HFF-Myc (cell line): ENCODE measurements at regions not wholly inside any gene's neighbourhood (a gene's known extent, or its start where the extent isn't known, plus 50 kb on each side); places are given as distances from the start of the nearest gene placed in this dataset.
A peak's percentile ranks its signal among the peaks of the same experiment; 100 is the strongest.

Source experiments
- DNase-seq: peaks from one replicate; pipeline ENCODE4 v3.0.0-alpha.2; 2011; ENCODE audit warnings: low read depth; ENCODE audit errors: extremely low read depth
- H3K4me3 ChIP-seq: replicated peaks from 2 replicates; pipeline ENCODE4 v1.5.1; 2011; ENCODE audit warnings: low read depth, mild to moderate bottlenecking, control low read depth, low read length
- TF ChIP-seq, protein P1 (sequence below): IDR thresholded peaks from 2 replicates; pipeline ENCODE4 v1.5.1; 2012; ENCODE audit warnings: mild to moderate bottlenecking, low read depth, low read length, control low read depth; ENCODE audit errors: missing control alignments

DNA sequence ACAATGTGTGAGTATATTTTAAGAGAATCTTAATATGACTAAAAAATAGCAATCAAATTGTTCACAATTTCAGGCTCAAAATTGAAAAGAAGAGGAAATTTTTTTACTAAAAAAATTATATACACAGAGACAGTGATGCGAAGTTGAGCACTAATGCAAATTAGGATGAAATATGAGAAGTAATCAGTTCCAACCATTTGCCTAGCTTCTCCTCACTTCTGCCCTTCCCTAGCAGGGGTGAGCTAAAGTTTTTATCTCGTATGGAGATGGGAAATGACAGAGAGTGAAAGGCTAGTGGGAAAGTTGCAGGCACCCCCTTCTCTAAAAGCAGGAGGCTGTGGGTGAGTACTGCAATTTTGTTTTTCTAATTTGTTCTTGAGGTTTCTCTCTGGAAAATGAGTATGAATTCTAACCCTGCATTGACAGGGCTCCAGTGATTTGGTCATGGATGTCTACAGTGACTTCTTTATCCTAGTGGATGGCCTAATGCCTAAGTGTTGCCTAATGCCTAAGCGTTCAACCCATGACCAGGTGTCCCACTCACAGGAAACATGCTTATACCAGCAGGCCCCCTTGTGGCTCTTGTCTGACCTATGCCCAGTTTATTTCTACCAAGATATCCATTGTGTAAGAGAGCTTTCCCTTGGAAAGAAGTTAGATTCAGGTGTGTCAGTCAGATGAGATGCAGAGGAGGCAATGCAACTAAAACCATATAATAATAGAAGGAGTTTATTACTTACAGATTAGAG lies 78.0 kb upstream of the HNMT start:
- TF ChIP-seq, protein P1, sequence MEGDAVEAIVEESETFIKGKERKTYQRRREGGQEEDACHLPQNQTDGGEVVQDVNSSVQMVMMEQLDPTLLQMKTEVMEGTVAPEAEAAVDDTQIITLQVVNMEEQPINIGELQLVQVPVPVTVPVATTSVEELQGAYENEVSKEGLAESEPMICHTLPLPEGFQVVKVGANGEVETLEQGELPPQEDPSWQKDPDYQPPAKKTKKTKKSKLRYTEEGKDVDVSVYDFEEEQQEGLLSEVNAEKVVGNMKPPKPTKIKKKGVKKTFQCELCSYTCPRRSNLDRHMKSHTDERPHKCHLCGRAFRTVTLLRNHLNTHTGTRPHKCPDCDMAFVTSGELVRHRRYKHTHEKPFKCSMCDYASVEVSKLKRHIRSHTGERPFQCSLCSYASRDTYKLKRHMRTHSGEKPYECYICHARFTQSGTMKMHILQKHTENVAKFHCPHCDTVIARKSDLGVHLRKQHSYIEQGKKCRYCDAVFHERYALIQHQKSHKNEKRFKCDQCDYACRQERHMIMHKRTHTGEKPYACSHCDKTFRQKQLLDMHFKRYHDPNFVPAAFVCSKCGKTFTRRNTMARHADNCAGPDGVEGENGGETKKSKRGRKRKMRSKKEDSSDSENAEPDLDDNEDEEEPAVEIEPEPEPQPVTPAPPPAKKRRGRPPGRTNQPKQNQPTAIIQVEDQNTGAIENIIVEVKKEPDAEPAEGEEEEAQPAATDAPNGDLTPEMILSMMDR: no peak
- H3K4me3 ChIP-seq: no peak overlapping the region
- no peak for DNase-seq

DNA sequence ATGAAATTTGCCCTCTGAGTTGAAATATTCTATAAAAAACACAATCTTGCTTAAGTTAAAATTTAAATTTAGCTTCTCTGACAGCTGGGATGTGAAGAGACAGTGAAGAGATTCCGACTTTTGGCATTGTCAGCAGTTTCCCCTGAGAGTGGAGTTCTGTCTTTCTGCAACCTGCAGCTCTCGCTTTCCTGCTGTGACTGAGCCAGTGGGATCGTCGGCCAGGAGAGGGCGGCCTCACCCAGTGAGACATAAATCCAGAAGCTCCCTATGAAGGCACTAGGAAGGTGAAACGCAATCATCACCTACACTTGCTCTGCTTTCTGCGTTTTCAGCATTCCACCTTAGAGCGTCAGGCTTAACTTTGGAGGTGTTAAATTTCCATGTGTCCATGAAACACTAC lies 75.4 kb upstream of the HNMT start:
- TF ChIP-seq, protein P1: peak; percentile 64
- DNase-seq: no peak
- no peak overlapping the region for H3K4me3 ChIP-seq

DNA sequence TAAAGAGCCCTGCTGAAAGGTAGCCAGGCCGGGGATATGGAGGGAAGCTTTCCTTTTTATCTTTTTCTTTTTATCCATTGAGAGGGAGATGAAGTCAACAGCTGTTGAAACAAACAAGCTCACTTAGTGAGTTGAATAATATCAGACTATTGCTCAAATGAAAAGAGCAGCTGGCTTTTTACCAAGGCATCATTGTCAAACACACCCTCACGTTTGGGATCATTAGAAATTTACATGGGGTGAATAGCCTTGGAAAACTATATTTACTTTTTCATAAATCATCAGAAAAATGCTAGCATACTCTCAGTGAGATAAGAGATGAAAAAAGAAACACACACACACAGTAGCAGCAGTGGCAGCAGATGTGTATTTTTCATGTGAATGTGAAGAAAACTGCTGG lies 71.5 kb upstream of the HNMT start:
- TF ChIP-seq, protein P1: no peak
- no peak overlapping the region for H3K4me3 ChIP-seq
- DNase-seq: no peak

DNA sequence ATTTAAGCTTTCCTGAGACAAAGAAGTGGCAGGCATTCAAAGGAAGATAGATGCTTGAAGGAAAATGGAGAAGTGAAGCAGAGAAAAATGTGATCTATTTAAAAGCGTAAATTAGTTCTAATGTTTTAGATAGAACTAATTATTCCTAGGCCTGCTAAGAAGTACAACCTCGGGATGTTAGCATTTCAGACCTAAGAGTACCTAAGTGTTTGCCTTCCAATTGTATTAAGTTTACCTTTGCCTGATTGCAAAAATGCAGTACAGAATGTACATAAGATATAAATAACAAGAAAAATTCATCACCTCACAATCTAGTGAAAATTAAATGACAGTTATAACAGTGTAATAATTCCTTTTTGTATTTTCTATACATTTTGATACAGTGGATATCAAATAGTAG lies 71.1 kb upstream of the HNMT start:
- H3K4me3 ChIP-seq: no peak overlapping the region
- DNase-seq: no peak
- TF ChIP-seq, protein P1: no peak

DNA sequence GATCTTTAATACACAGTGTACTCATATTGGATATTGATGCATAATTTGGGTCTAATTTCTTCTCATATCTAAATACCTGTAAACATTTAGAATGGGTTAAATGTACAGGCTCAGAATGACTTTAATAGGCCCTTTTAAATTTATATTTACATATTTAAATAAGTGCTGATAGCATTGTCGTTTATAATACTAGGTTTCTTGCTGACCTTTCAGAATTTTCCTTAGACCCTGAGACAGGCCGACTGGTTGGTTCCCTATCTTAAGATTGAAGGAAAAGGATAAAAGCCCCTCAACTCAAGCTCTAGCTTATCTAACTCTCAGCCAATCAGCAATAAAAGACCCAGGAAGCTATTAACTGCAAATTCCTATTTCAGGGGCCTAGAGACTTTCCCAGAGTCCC lies 67.8 kb upstream of the HNMT start:
- H3K4me3 ChIP-seq: no peak overlapping the region
- TF ChIP-seq, protein P1: no peak
- no peak for DNase-seq

DNA sequence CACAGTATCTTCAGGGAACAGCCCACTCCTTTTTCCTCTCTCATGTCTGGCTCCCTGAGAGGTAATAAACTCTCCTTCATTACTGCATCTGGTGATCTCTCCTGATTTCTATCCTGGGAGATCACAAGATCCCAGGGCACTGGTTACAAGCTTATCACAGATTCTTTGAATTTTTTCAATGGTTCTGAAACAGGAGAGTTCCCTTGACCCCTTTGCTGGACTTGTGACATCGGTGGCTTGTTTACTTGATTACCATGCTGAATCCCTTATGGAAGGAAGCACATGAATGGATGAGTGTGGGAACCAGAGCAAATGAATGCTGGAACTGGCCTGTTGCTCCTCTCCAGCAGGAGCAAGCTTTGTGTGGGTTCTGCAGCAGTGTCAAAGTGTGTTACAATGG lies 67.2 kb upstream of the HNMT start:
- H3K4me3 ChIP-seq: no peak overlapping the region
- DNase-seq: no peak
- TF ChIP-seq, protein P1: no peak
